Cardiac fibroblast (primary cell): ENCODE measurements at regions not wholly inside any gene's neighbourhood (a gene's known extent, or its start where the extent isn't known, plus 50 kb on each side); places are given as distances from the start of the nearest gene placed in this dataset.

Source experiments
- DNase-seq, 2 donors: peaks; one replicate each; pipeline versions ENCODE4 v3.0.0 to v3.0.0-alpha.2; 2010; ENCODE audit warnings: low read depth in 2 of 2
- H3K4me3 ChIP-seq, 2 donors: replicated peaks in 1 of 2; 1 replicate in 1 of 2; 2 replicates in 1 of 2; pipeline ENCODE4 v1.5.1; 2011; ENCODE audit warnings: low read depth in 2 of 2, low read length in 2 of 2, mild to moderate bottlenecking in 2 of 2, moderate library complexity in 1 of 2
- CTCF ChIP-seq: IDR thresholded peaks from one replicate; pipeline ENCODE4 v1.5.1; 2011; ENCODE audit warnings: low read depth, mild to moderate bottlenecking, low read length, inconsistent platforms

GRCh38 chr6:92888316-92888715, 531.0 kb downstream of the EPHA7 start:
- no peak overlapping the region for H3K4me3 ChIP-seq
- no peak for DNase-seq
- TF ChIP-seq CTCF = no peak

- no peak for TF ChIP-seq CTCF
- DNase-seq = no peak
- H3K4me3 ChIP-seq = no peak overlapping the region
Observed at GRCh38 chr6:92887871-92888270, 531.5 kb downstream of the EPHA7 start.

- TF ChIP-seq CTCF = no peak
- no peak for DNase-seq
- H3K4me3 ChIP-seq = no peak overlapping the region
Observed at GRCh38 chr6:92879526-92879925, 539.8 kb downstream of the EPHA7 start.

GRCh38 chr6:92864966-92865555, 554.3 kb downstream of the EPHA7 start:
- TF ChIP-seq CTCF = no peak
- no peak for DNase-seq
- no peak overlapping the region for H3K4me3 ChIP-seq

GRCh38 chr6:92849636-92850035, 569.7 kb downstream of the EPHA7 start:
- DNase-seq = no peak
- no peak overlapping the region for H3K4me3 ChIP-seq

GRCh38 chr6:92848901-92849300, 570.5 kb downstream of the EPHA7 start:
- TF ChIP-seq CTCF = no peak
- no peak for DNase-seq
- no peak overlapping the region for H3K4me3 ChIP-seq

More at GRCh38 chr6:92849636-92850035, 569.7 kb downstream of the EPHA7 start:
- no peak for TF ChIP-seq CTCF

GRCh38 chr6:92848459-92848858, 570.9 kb downstream of the EPHA7 start:
- no peak for TF ChIP-seq CTCF
- DNase-seq = no peak
- no peak overlapping the region for H3K4me3 ChIP-seq
